Transverse colon (tissue), 4 donors: ENCODE measurements at regions not wholly inside any gene's neighbourhood (a gene's known extent, or its start where the extent isn't known, plus 50 kb on each side); places are given as distances from the start of the nearest gene placed in this dataset.

ENCODE experiments used
- CTCF ChIP-seq, 5 experiments: fragments of 200-600 bp in 3 of 5; fragments of 450-650 bp in 2 of 5; sonication (generic) in 3 of 5; IDR thresholded peaks; 1 replicate in 2 of 5; 2 replicates in 3 of 5; pipeline ENCODE4 v1.5.1; 2016 to 2017; ENCODE audit warnings: antibody characterized with exemption in 5 of 5, inconsistent platforms in 3 of 5, mild to moderate bottlenecking in 2 of 5, moderate library complexity in 1 of 5
- POLR2AphosphoS5 ChIP-seq, 3 donors: sonication (generic); formaldehyde crosslinking; IDR thresholded peaks; one replicate each; pipeline ENCODE4 v1.6.1; 2016; ENCODE audit warnings: antibody characterized with exemption in 3 of 3

DNA sequence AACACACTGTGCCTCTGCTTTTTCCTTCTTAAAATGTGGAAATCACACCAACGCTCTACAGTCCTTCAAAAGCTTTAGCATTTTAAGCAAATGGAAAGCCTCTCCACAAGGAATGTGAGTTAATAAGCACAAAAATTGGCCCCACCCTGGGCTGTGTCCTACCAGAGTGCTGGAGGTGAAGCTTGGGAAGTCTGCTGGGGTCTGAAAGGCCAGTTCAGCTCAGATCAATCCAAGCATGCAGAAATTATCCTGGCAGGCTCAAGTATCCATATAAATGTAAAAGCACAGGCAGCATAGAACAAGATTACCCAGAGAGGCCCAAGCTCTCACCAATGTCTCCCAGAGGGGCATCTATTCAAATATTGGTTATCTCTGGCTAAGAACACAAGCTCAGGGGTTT is 98.5 kb downstream of the ESM1 start:
- TF ChIP-seq POLR2AphosphoS5 (IDR thresholded peaks at IDR 0.05), result no peak
- no peak for TF ChIP-seq CTCF (IDR thresholded peaks at IDR 0.05)
